ENCODE measurements at regions not wholly inside any gene's neighbourhood (a gene's known extent, or its start where the extent isn't known, plus 50 kb on each side); places are given as distances from the start of the nearest gene placed in this dataset.

DNA sequence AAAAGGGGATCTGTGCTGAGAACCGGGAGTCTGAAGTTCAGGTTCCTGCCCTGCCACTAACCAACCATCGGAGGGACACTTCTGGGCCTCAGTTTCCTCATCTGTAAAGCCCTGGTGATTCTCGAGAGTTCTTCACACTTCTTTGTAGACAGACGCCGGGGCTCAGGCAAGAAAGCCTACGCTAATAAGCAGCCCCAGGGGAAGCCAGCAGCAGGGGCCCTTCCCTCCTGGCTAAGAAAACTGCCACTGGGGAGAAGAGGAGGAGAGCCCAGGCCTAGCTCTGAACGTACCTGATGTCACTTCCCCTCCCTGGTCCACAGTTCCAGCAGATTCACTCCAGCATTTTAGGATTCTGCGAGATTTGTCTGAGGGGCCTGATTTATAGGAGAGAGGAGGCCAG, 76.0 kb downstream of the CAMK2N1 start:
- TF ChIP-seq, protein P1, sequence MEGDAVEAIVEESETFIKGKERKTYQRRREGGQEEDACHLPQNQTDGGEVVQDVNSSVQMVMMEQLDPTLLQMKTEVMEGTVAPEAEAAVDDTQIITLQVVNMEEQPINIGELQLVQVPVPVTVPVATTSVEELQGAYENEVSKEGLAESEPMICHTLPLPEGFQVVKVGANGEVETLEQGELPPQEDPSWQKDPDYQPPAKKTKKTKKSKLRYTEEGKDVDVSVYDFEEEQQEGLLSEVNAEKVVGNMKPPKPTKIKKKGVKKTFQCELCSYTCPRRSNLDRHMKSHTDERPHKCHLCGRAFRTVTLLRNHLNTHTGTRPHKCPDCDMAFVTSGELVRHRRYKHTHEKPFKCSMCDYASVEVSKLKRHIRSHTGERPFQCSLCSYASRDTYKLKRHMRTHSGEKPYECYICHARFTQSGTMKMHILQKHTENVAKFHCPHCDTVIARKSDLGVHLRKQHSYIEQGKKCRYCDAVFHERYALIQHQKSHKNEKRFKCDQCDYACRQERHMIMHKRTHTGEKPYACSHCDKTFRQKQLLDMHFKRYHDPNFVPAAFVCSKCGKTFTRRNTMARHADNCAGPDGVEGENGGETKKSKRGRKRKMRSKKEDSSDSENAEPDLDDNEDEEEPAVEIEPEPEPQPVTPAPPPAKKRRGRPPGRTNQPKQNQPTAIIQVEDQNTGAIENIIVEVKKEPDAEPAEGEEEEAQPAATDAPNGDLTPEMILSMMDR (IDR thresholded peaks at IDR 0.05): no peak
- no peak for TF ChIP-seq POLR2A (IDR thresholded peaks at IDR 0.05)
